ENCODE measurements at regions not wholly inside any gene's neighbourhood (a gene's known extent, or its start where the extent isn't known, plus 50 kb on each side); places are given as distances from the start of the nearest gene placed in this dataset.

- no peak for TF ChIP-seq EZH2 (IDR thresholded peaks at IDR 0.05; ENCODE audit: insufficient read depth, poor library complexity, severe bottlenecking)
- no peak for TF ChIP-seq EZH2phosphoT487 (IDR thresholded peaks at IDR 0.05; ENCODE audit: insufficient read depth, low read depth)
These were observed 811.6 kb upstream of the INTU start for GRCh38 chr4:126821152-126821551.

Data from GM23248 (cell line).